Liver (tissue), 8 donors: ENCODE measurements at regions not wholly inside any gene's neighbourhood (a gene's known extent, or its start where the extent isn't known, plus 50 kb on each side); places are given as distances from the start of the nearest gene placed in this dataset.

Experiments
- DNase-seq: peaks from one replicate; pipeline ENCODE4 v3.0.0-alpha.2; 2017; ENCODE audit warnings: low spot score
- H3K27ac ChIP-seq, 2 donors: one replicate each; pipeline ENCODE4 v1.7.0; 2013; ENCODE audit warnings: inconsistent platforms in 2 of 2, low read length in 2 of 2, control low read depth in 1 of 2, low read depth in 1 of 2, mild to moderate bottlenecking in 1 of 2
- H3K27me3 ChIP-seq, 4 donors: one replicate each; pipeline versions ENCODE4 v1.6.1 to v1.7.0; 2013; ENCODE audit warnings: low read length in 3 of 4, inconsistent platforms in 1 of 4, mild to moderate bottlenecking in 1 of 4, moderate library complexity in 1 of 4; ENCODE audit not compliant: control insufficient read depth in 4 of 4, insufficient read depth in 4 of 4
- H3K36me3 ChIP-seq, 4 donors: one replicate each; pipeline versions ENCODE4 v1.6.1 to v1.7.0; 2013; ENCODE audit warnings: low read length in 3 of 4, mild to moderate bottlenecking in 3 of 4, low read depth in 1 of 4, moderate library complexity in 1 of 4; ENCODE audit not compliant: control insufficient read depth in 4 of 4, insufficient read depth in 3 of 4
- H3K4me1 ChIP-seq, 4 donors: one replicate each; pipeline versions ENCODE4 v1.6.1 to v1.7.0; 2013; ENCODE audit warnings: low read length in 3 of 4, mild to moderate bottlenecking in 3 of 4, moderate library complexity in 1 of 4; ENCODE audit not compliant: control insufficient read depth in 4 of 4, insufficient read depth in 4 of 4
- H3K4me3 ChIP-seq, 3 donors: one replicate each; pipeline versions ENCODE4 v1.6.1 to v1.7.0; 2013; ENCODE audit warnings: low read length in 3 of 3, control low read depth in 1 of 3, low read depth in 1 of 3, mild to moderate bottlenecking in 1 of 3
- H3K9ac ChIP-seq, 2 donors: one replicate each; pipeline ENCODE4 v1.7.0; 2013; ENCODE audit warnings: low read length in 2 of 2, mild to moderate bottlenecking in 2 of 2, moderate library complexity in 2 of 2, control low read depth in 1 of 2, low read depth in 1 of 2
- H3K9me3 ChIP-seq, 4 donors: one replicate each; pipeline versions ENCODE4 v1.6.1 to v1.7.0; 2013; ENCODE audit warnings: low read length in 3 of 4; ENCODE audit not compliant: control insufficient read depth in 4 of 4
- ATF3 ChIP-seq: IDR thresholded peaks from 2 replicates; pipeline ENCODE4 v1.6.1; 2016; ENCODE audit warnings: antibody characterized with exemption
- CTCF ChIP-seq: fragments of 150-350 bp; IDR thresholded peaks from 2 replicates; pipeline ENCODE4 v1.5.1; 2017; ENCODE audit warnings: improper control_type of control experiment, low read depth, low read length; ENCODE audit not compliant: missing input control
- EGR1 ChIP-seq, 2 donors: IDR thresholded peaks; 2 replicates each; pipeline ENCODE4 v1.6.1; 2016 to 2018; ENCODE audit warnings: antibody characterized with exemption in 2 of 2, low read depth in 2 of 2
- FOXA1 ChIP-seq: IDR thresholded peaks from 2 replicates; pipeline ENCODE4 v1.6.1; 2016; ENCODE audit warnings: antibody characterized with exemption
- FOXA2 ChIP-seq: IDR thresholded peaks from 2 replicates; pipeline ENCODE4 v1.6.1; 2016; ENCODE audit warnings: antibody characterized with exemption
- GABPA ChIP-seq, 2 donors: IDR thresholded peaks in 1 of 2; conservative IDR thresholded peaks in 1 of 2; 2 replicates each; pipeline ENCODE4 v1.6.1; 2016; ENCODE audit warnings: antibody characterized with exemption in 2 of 2, mild to moderate bottlenecking in 1 of 2, moderate library complexity in 1 of 2
- HNF4A ChIP-seq, 2 donors: conservative IDR thresholded peaks; 2 replicates each; pipeline ENCODE4 v1.6.1; 2016; ENCODE audit warnings: antibody characterized with exemption in 2 of 2, mild to moderate bottlenecking in 2 of 2
- HNF4G ChIP-seq: IDR thresholded peaks from 2 replicates; pipeline ENCODE4 v1.6.1; 2016; ENCODE audit warnings: antibody characterized with exemption
- JUND ChIP-seq, 2 donors: IDR thresholded peaks; 2 replicates each; pipeline ENCODE4 v1.6.1; 2016; ENCODE audit warnings: antibody characterized with exemption in 2 of 2
- MAX ChIP-seq: IDR thresholded peaks from 2 replicates; pipeline ENCODE4 v1.6.1; 2016; ENCODE audit warnings: antibody characterized with exemption
- NR2F2 ChIP-seq: IDR thresholded peaks from 2 replicates; pipeline ENCODE4 v1.6.1; 2016; ENCODE audit warnings: antibody characterized with exemption
- RAD21 ChIP-seq, 2 donors: IDR thresholded peaks; 2 replicates each; pipeline ENCODE4 v1.6.1; 2016; ENCODE audit warnings: antibody characterized with exemption in 2 of 2, mild to moderate bottlenecking in 2 of 2
- RXRA ChIP-seq, 2 donors: IDR thresholded peaks; 2 replicates each; pipeline ENCODE4 v1.6.1; 2017 to 2018; ENCODE audit warnings: antibody characterized with exemption in 2 of 2, mild to moderate bottlenecking in 1 of 2
- SP1 ChIP-seq: IDR thresholded peaks from 2 replicates; pipeline ENCODE4 v1.6.1; 2018; ENCODE audit warnings: antibody characterized with exemption, mild to moderate bottlenecking
- TAF1 ChIP-seq: conservative IDR thresholded peaks from 2 replicates; pipeline ENCODE4 v1.6.1; 2016; ENCODE audit warnings: antibody characterized with exemption, mild to moderate bottlenecking
- YY1 ChIP-seq: IDR thresholded peaks from 2 replicates; pipeline ENCODE4 v1.6.1; 2016; ENCODE audit warnings: antibody characterized with exemption, mild to moderate bottlenecking
- ZBTB33 ChIP-seq: IDR thresholded peaks from 2 replicates; pipeline ENCODE4 v1.6.1; 2016; ENCODE audit warnings: antibody characterized with exemption
- WGBS: extraction: QIAGEN DNeasy Blood & Tissue Kit; methylation state at CpG from one replicate; pipeline ENCODE4 v1.1.7; 2013; 5-methylcytosine and 5-hydroxymethylcytosine counted together
- donor health status: healthy.
- donor health status: healthy.
- donor health status: healthy.
- donor health status: healthy.
- donor health status: healthy.

GRCh38 chr11:104588970-104589369 is 309.3 kb downstream of the CASP12 start:
- Histone ChIP-seq H3K27ac (no peak overlapping the region), H3K4me3 (no peak overlapping the region), H3K9ac (no peak overlapping the region), H3K36me3 (no peaks in the 10 kb centered on the region), H3K9me3 (no peaks in the 10 kb centered on the region), H3K4me1 (no peaks in the 10 kb centered on the region), H3K27me3 (no peaks in the 10 kb centered on the region)
- TF ChIP-seq TAF1 (no peak), EGR1 (IDR thresholded peaks at IDR 0.05; ENCODE audit: low read depth in 2 of 2) (no peak), MAX (no peak), JUND (IDR thresholded peaks at IDR 0.05) (no peak), HNF4G (no peak), YY1 (no peak), RAD21 (IDR thresholded peaks at IDR 0.05) (no peak), ATF3 (no peak), NR2F2 (no peak), FOXA1 (no peak), ZBTB33 (no peak), RXRA (IDR thresholded peaks at IDR 0.05) (no peak), GABPA (IDR thresholded peaks at IDR 0.05 in 1 of 2, conservative IDR thresholded peaks at IDR 0.05 in 1 of 2) (no peak), SP1 (no peak), CTCF (no peak)
- WGBS, result 61% methylated on average over 1 of the region's 1 CpG
- DNase-seq, result no peak

GRCh38 chr11:104588446-104588845 is 309.8 kb downstream of the CASP12 start:
- H3K9me3 ChIP-seq, result no peaks in the 10 kb centered on the region
- DNase-seq, result no peak
- H3K9ac ChIP-seq, result no peak overlapping the region
- H3K27me3 ChIP-seq, result no peaks in the 10 kb centered on the region
- 85% methylated on average over 2 of the region's 2 CpGs for WGBS
- H3K27ac ChIP-seq, result no peak overlapping the region
- H3K4me1 ChIP-seq, result no peaks in the 10 kb centered on the region
- H3K36me3 ChIP-seq, result no peaks in the 10 kb centered on the region
- H3K4me3 ChIP-seq, result no peak overlapping the region
- no peak for TF ChIP-seq RXRA (IDR thresholded peaks at IDR 0.05)
- TF ChIP-seq NR2F2, result no peak
- no peak for TF ChIP-seq ATF3
- no peak for TF ChIP-seq HNF4A (conservative IDR thresholded peaks at IDR 0.05)
- no peak for TF ChIP-seq RAD21 (IDR thresholded peaks at IDR 0.05)
- TF ChIP-seq FOXA2, result no peak
- TF ChIP-seq TAF1, result no peak
- TF ChIP-seq CTCF, result no peak
- no peak for TF ChIP-seq GABPA (IDR thresholded peaks at IDR 0.05 in 1 of 2, conservative IDR thresholded peaks at IDR 0.05 in 1 of 2)
- TF ChIP-seq FOXA1, result no peak
- no peak for TF ChIP-seq EGR1 (IDR thresholded peaks at IDR 0.05; ENCODE audit: low read depth in 2 of 2)
